Endothelial cell of umbilical vein (primary cell): ENCODE measurements at regions not wholly inside any gene's neighbourhood (a gene's known extent, or its start where the extent isn't known, plus 50 kb on each side); places are given as distances from the start of the nearest gene placed in this dataset.

ENCODE experiments used
- BruUV-seq: library from RNA; stranded (reverse); fragments of 400-500 nt; replicated peaks from 2 replicates; lab custom pipeline; 2021; lab: Mats Ljungman, UMichigan
- CTCF ChIA-PET: fragments of 300-600, 350-600 bp; sonication (Branson Sonifier 250); formaldehyde crosslinking; loops from one replicate; lab custom pipeline; 2021; ENCODE audit warnings: antibody characterized with exemption, inconsistent platforms; lab: Charles Lee
- POLR2A ChIA-PET: fragments of 300-600, 350-600 bp; sonication (Branson Sonifier 250); formaldehyde crosslinking; loops from one replicate; lab custom pipeline; 2021; ENCODE audit warnings: antibody characterized with exemption, inconsistent platforms; lab: Charles Lee
- DNase-seq: peaks from one replicate; pipeline ENCODE4 v3.0.0-alpha.2; 2011; ENCODE audit warnings: low read depth, low spot score
- FAIRE-seq: peaks from 2 replicates; lab custom pipeline; 2011; peaks lifted over from hg19 to GRCh38; lab: Jason Lieb, UNC
- H2AFZ ChIP-seq: 2 replicates; pipeline ENCODE4 v1.6.0; 2012; ENCODE audit warnings: low read depth, low read length, control low read depth, inconsistent platforms
- H3K27ac ChIP-seq: 2 replicates; pipeline ENCODE4 v1.5.1; 2011; ENCODE audit warnings: low read depth, mild to moderate bottlenecking, control low read depth, low read length, moderate library complexity; ENCODE audit not compliant: insufficient read depth
- H3K27me3 ChIP-seq, 2 experiments: 2 replicates each; pipeline versions ENCODE4 v1.6.0 to v1.6.1; 2011; ENCODE audit warnings: low read length in 2 of 2, mixed read lengths in 1 of 2; ENCODE audit not compliant: control insufficient read depth in 2 of 2, insufficient read depth in 2 of 2
- H3K36me3 ChIP-seq, 2 experiments: 2 replicates in 1 of 2; 3 replicates in 1 of 2; pipeline ENCODE4 v1.5.1; 2011; ENCODE audit warnings: low read length in 2 of 2, mild to moderate bottlenecking in 1 of 2, moderate library complexity in 1 of 2; ENCODE audit not compliant: control insufficient read depth in 2 of 2, insufficient read depth in 2 of 2; ENCODE audit errors: extremely low read depth in 1 of 2
- H3K4me1 ChIP-seq: 3 replicates; pipeline ENCODE4 v1.5.1; 2011; ENCODE audit warnings: mild to moderate bottlenecking, low read length; ENCODE audit not compliant: control insufficient read depth, insufficient read depth; ENCODE audit errors: extremely low read depth
- H3K4me2 ChIP-seq: 2 replicates; pipeline ENCODE4 v1.6.1; 2011; ENCODE audit warnings: low read length, control low read depth, mixed read lengths; ENCODE audit not compliant: insufficient read depth
- H3K4me3 ChIP-seq, 3 experiments: fragments of 200-600 bp in 1 of 3; sonication (generic), shearing (Covaris generic) in 1 of 3; replicated peaks in 1 of 3; 2 replicates each; pipeline ENCODE4 v1.5.1; 2011 to 2016; ENCODE audit warnings: control low read depth in 3 of 3, low read length in 3 of 3, mild to moderate bottlenecking in 2 of 3, inconsistent platforms in 1 of 3, low read depth in 1 of 3, moderate library complexity in 1 of 3; ENCODE audit not compliant: insufficient read depth in 1 of 3
- H3K79me2 ChIP-seq: 2 replicates; pipeline ENCODE4 v1.6.0; 2012; ENCODE audit warnings: low read length, inconsistent platforms; ENCODE audit not compliant: control insufficient read depth, insufficient read depth
- H3K9ac ChIP-seq: replicated peaks from 2 replicates; pipeline ENCODE3; 2011; ENCODE audit warnings: low read length, control low read depth; ENCODE audit not compliant: insufficient read depth; ENCODE audit errors: extremely low read depth
- H3K9me1 ChIP-seq: replicated peaks from 3 replicates; pipeline ENCODE4 v1.6.0; 2011; ENCODE audit warnings: mild to moderate bottlenecking, low read length; ENCODE audit not compliant: control insufficient read depth, insufficient read depth; ENCODE audit errors: extremely low read depth
- H3K9me3 ChIP-seq: replicated peaks from 2 replicates; pipeline ENCODE4 v1.5.1; 2012; ENCODE audit warnings: low read length, inconsistent platforms; ENCODE audit not compliant: control insufficient read depth, insufficient read depth
- H4K20me1 ChIP-seq: replicated peaks from 2 replicates; pipeline ENCODE3; 2011; ENCODE audit warnings: mild to moderate bottlenecking, low read length; ENCODE audit not compliant: control insufficient read depth, insufficient read depth; ENCODE audit errors: extremely low read depth
- EZH2 ChIP-seq: IDR thresholded peaks from 2 replicates; pipeline ENCODE4 v1.6.1; 2012; ENCODE audit warnings: borderline replicate concordance, low read depth, mild to moderate bottlenecking, moderate library complexity, low read length, inconsistent platforms; ENCODE audit not compliant: severe bottlenecking
- FOS ChIP-seq: IDR thresholded peaks from 2 replicates; pipeline ENCODE4 v1.6.1; 2011; ENCODE audit warnings: mild to moderate bottlenecking, low read length, moderate library complexity, borderline replicate concordance; ENCODE audit not compliant: insufficient read depth
- GATA2 ChIP-seq: IDR thresholded peaks from 2 replicates; pipeline ENCODE4 v1.7.0; 2011; ENCODE audit warnings: low read depth, mild to moderate bottlenecking, moderate library complexity, mixed read lengths, low read length; ENCODE audit not compliant: insufficient read length, insufficient read depth
- JUN ChIP-seq: IDR thresholded peaks from 2 replicates; pipeline ENCODE4 v1.6.1; 2011; ENCODE audit warnings: borderline replicate concordance, low read depth; ENCODE audit not compliant: insufficient read length, insufficient read depth
- MYC ChIP-seq: IDR thresholded peaks from one replicate; pipeline ENCODE4 v1.6.1; 2011; ENCODE audit warnings: mild to moderate bottlenecking, low read depth, low read length
- POLR2A ChIP-seq: IDR thresholded peaks from 2 replicates; pipeline ENCODE4 v1.6.1; 2012; ENCODE audit warnings: low read depth, mild to moderate bottlenecking, control low read depth, low read length
- POLR2AphosphoS5 ChIP-seq: IDR thresholded peaks from 2 replicates; pipeline ENCODE4 v1.6.1; 2012; ENCODE audit warnings: low read depth, mild to moderate bottlenecking, control low read depth, low read length, moderate library complexity; ENCODE audit not compliant: insufficient read depth
- dilution Hi-C: fragments of 300-500 bp; cut with MboI; formaldehyde crosslinking; loops from one replicate; pipeline ENCODE4 v1.15.0; 2019; ENCODE audit warnings: low sequenced_read_pairs; ENCODE audit not compliant: extremely low pct_ligation_motif_present
- intact Hi-C: fragments of 100-400 bp; cut with micrococcal nuclease; formaldehyde crosslinking; loops from one replicate; pipeline ENCODE4 v1.10.0; 2022
- TF ChIP-seq, protein P1 (sequence below): IDR thresholded peaks from 2 replicates; pipeline ENCODE4 v1.6.1; 2011; ENCODE audit not compliant: insufficient read depth, insufficient read length
- TF ChIP-seq, protein P2 (sequence below), 2 donors: IDR thresholded peaks; 1 replicate in 1 of 2; 2 replicates in 1 of 2; pipeline ENCODE4 v1.5.1; 2011; ENCODE audit warnings: low read length in 2 of 2, mild to moderate bottlenecking in 2 of 2, moderate library complexity in 2 of 2, control low read depth in 1 of 2, inconsistent platforms in 1 of 2, low read depth in 1 of 2; ENCODE audit not compliant: insufficient read depth in 1 of 2; ENCODE audit errors: extremely low read depth in 1 of 2

DNA sequence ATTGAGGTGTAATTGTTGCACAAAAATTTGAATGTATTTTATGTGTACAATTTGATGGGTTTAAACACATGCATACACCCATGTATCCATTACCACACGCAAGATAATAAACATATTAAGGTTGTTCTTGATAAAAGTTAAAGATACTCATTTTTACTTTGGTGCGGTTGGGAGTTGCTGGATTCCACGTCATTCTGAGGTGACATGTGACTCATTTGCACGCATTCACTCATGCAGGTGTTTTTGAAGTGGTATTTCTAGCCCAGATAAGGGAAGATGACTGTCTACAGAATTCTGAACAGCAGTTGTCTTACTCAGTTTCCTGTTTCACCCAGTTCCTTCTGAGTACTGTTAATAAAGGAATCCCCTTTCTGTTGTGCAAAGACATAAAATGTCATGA lies 142.0 kb downstream of the RTL3 start:
- Histone ChIP-seq H3K9me1 (no peaks in the 10 kb centered on the region), H3K4me3 (no peak overlapping the region), H3K27me3 (no peaks in the 10 kb centered on the region), H3K9me3 (no peaks in the 10 kb centered on the region), H4K20me1 (no peaks in the 10 kb centered on the region), H3K79me2 (no peaks in the 10 kb centered on the region), H2AFZ (no peak overlapping the region), H3K9ac (no peak overlapping the region), H3K4me1 (no peaks in the 10 kb centered on the region), H3K4me2 (no peak overlapping the region), H3K27ac (no peak overlapping the region), H3K36me3 (no peaks in the 10 kb centered on the region)
- intact Hi-C loops, result no loop called here
- ChIA-PET POLR2A (no interaction called here), CTCF (no interaction called here)
- DNase-seq (no peak), FAIRE-seq (no peak)
- no TSS peak for BruUV-seq
- TF ChIP-seq FOS (peak; percentile 19), POLR2AphosphoS5 (no peak)
- dilution Hi-C loops, result no loop called here

DNA sequence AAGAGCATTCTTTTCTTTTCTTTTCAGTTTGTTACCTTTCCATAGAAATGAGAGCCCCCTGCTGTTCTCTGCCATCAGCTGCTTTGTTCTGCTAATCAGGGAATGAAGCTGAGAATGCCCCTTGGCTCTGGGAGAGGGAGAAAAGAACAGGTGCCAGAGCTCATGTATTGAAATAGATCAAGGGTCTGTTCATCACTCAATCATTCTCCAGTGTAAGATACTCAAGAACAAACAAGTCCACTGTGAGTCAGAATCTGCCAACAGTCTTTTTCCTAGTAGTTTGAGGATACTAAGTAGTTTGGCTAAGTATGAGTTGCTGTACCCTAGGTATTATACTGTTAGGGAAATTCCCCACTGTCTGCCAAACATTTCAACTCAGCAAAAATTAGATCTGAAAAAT lies 144.3 kb downstream of the RTL3 start:
- Histone ChIP-seq H3K9ac (no peak overlapping the region), H3K4me1 (no peaks in the 10 kb centered on the region), H3K9me3 (no peaks in the 10 kb centered on the region), H2AFZ (no peak overlapping the region), H3K4me3 (no peak overlapping the region), H4K20me1 (no peaks in the 10 kb centered on the region), H3K9me1 (no peaks in the 10 kb centered on the region), H3K27me3 (no peaks in the 10 kb centered on the region), H3K27ac (no peak overlapping the region), H3K36me3 (no peaks in the 10 kb centered on the region), H3K79me2 (no peaks in the 10 kb centered on the region), H3K4me2 (no peak overlapping the region)
- dilution Hi-C loops (no loop called here), intact Hi-C loops (no loop called here)
- ChIA-PET CTCF (no interaction called here), POLR2A (no interaction called here)
- FAIRE-seq, result no peak
- DNase-seq, result no peak
- no peak for TF ChIP-seq EZH2
- TF ChIP-seq, protein P1, sequence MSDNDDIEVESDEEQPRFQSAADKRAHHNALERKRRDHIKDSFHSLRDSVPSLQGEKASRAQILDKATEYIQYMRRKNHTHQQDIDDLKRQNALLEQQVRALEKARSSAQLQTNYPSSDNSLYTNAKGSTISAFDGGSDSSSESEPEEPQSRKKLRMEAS, result no peak
- no peak for TF ChIP-seq GATA2
- TF ChIP-seq POLR2A, result no peak
- TF ChIP-seq, protein P2, sequence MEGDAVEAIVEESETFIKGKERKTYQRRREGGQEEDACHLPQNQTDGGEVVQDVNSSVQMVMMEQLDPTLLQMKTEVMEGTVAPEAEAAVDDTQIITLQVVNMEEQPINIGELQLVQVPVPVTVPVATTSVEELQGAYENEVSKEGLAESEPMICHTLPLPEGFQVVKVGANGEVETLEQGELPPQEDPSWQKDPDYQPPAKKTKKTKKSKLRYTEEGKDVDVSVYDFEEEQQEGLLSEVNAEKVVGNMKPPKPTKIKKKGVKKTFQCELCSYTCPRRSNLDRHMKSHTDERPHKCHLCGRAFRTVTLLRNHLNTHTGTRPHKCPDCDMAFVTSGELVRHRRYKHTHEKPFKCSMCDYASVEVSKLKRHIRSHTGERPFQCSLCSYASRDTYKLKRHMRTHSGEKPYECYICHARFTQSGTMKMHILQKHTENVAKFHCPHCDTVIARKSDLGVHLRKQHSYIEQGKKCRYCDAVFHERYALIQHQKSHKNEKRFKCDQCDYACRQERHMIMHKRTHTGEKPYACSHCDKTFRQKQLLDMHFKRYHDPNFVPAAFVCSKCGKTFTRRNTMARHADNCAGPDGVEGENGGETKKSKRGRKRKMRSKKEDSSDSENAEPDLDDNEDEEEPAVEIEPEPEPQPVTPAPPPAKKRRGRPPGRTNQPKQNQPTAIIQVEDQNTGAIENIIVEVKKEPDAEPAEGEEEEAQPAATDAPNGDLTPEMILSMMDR (IDR thresholded peaks at IDR 0.05; ENCODE audit: extremely low read depth in 1 of 2, insufficient read depth in 1 of 2, low read depth in 1 of 2, low read length in 2 of 2), result no peak
- no peak for TF ChIP-seq MYC
- TF ChIP-seq JUN, result no peak
- TF ChIP-seq POLR2AphosphoS5, result no peak
- BruUV-seq, result no TSS peak
